AG04450 (cell line): ENCODE measurements at regions not wholly inside any gene's neighbourhood (a gene's known extent, or its start where the extent isn't known, plus 50 kb on each side); places are given as distances from the start of the nearest gene placed in this dataset.

ENCODE experiments used
- CTCF ChIA-PET: fragments of 300-600, 350-600 bp; formaldehyde crosslinking; extraction: SDS; loops from one replicate; lab custom pipeline; 2022; ENCODE audit warnings: antibody characterized with exemption, inconsistent platforms; lab: Charles Lee
- POLR2A ChIA-PET: fragments of 350-600 bp; formaldehyde crosslinking; extraction: SDS; loops from one replicate; lab custom pipeline; 2021; ENCODE audit warnings: antibody characterized with exemption, inconsistent platforms; lab: Yijun Ruan, JAX
- DNase-seq: peaks from one replicate; pipeline ENCODE4 v3.0.0-alpha.2; 2011; ENCODE audit warnings: low read depth, low spot score
- H3K27ac ChIP-seq: one replicate; pipeline ENCODE4 v1.5.1; 2012; ENCODE audit warnings: low read depth, low read length, control low read depth
- H3K27me3 ChIP-seq: one replicate; pipeline ENCODE4 v1.6.0; 2012; ENCODE audit warnings: low read length; ENCODE audit not compliant: control insufficient read depth, insufficient read depth
- H3K4me3 ChIP-seq: 2 replicates; pipeline ENCODE4 v1.5.1; 2011; ENCODE audit warnings: mild to moderate bottlenecking, low read depth, low read length, control low read depth
- H3K9me3 ChIP-seq: 2 replicates; pipeline ENCODE4 v1.5.1; 2012; ENCODE audit warnings: low read length; ENCODE audit not compliant: control insufficient read depth, insufficient read depth
- CTCF ChIP-seq: IDR thresholded peaks from 2 replicates; pipeline ENCODE4 v1.5.1; 2011; ENCODE audit warnings: low read depth, low read length, control low read depth, inconsistent platforms

GRCh38 chr1:195794225-195794624, 814.0 kb downstream of the KCNT2 start:
- ChIA-PET POLR2A (no interaction called here), CTCF (no interaction called here)
- Histone ChIP-seq H3K9me3 (peaks cover 13% of the 10 kb centered on the region), H3K27ac (no peak overlapping the region), H3K4me3 (no peak overlapping the region), H3K27me3 (no peaks in the 10 kb centered on the region)
- no peak for DNase-seq
- TF ChIP-seq CTCF: no peak

- POLR2A ChIA-PET: no interaction called here
- DNase-seq: no peak
- H3K9me3 ChIP-seq: peaks cover 13% of the 10 kb centered on the region
- no peak overlapping the region for H3K4me3 ChIP-seq
- H3K27me3 ChIP-seq: no peaks in the 10 kb centered on the region
- TF ChIP-seq CTCF: no peak
- CTCF ChIA-PET: no interaction called here
- no peak overlapping the region for H3K27ac ChIP-seq
Measured at GRCh38 chr1:195791796-195792195, 816.4 kb downstream of the KCNT2 start.

- Histone ChIP-seq H3K9me3 (peaks cover 13% of the 10 kb centered on the region), H3K27ac (no peak overlapping the region), H3K4me3 (no peak overlapping the region), H3K27me3 (no peaks in the 10 kb centered on the region)
- DNase-seq: no peak
- TF ChIP-seq CTCF: no peak
- CTCF ChIA-PET: no interaction called here
- POLR2A ChIA-PET: no interaction called here
Measured at GRCh38 chr1:195790514-195791168, 817.6 kb downstream of the KCNT2 start.

- CTCF ChIA-PET: no interaction called here
- TF ChIP-seq CTCF: no peak
- Histone ChIP-seq H3K27me3 (no peaks in the 10 kb centered on the region), H3K27ac (no peak overlapping the region), H3K4me3 (no peak overlapping the region), H3K9me3 (peaks cover 13% of the 10 kb centered on the region)
- POLR2A ChIA-PET: no interaction called here
- DNase-seq: no peak
Measured at GRCh38 chr1:195789321-195789720, 818.9 kb downstream of the KCNT2 start.

- H3K27ac ChIP-seq: no peak overlapping the region
- H3K27me3 ChIP-seq: no peaks in the 10 kb centered on the region
- ChIA-PET CTCF (no interaction called here), POLR2A (no interaction called here)
- DNase-seq: no peak
- peaks cover 13% of the 10 kb centered on the region for H3K9me3 ChIP-seq
- no peak overlapping the region for H3K4me3 ChIP-seq
- TF ChIP-seq CTCF: no peak
Measured at GRCh38 chr1:195788721-195789120, 819.5 kb downstream of the KCNT2 start.
